SK-N-SH (cell line): ENCODE measurements at regions not wholly inside any gene's neighbourhood (a gene's known extent, or its start where the extent isn't known, plus 50 kb on each side); places are given as distances from the start of the nearest gene placed in this dataset.

ENCODE experiments used
- CHD2 ChIP-seq: fragments of 150-350 bp; IDR thresholded peaks from 2 replicates; pipeline ENCODE4 v1.6.1; 2018; ENCODE audit warnings: low read length; ENCODE audit not compliant: partially characterized antibody
- ELF1 ChIP-seq: IDR thresholded peaks from 2 replicates; pipeline ENCODE4 v1.4.0; 2012
- JUND ChIP-seq: IDR thresholded peaks from 2 replicates; pipeline ENCODE4 v1.4.0; 2012
- TAF1 ChIP-seq: IDR thresholded peaks from 2 replicates; pipeline ENCODE4 v1.6.1; 2012; ENCODE audit warnings: low read depth, mild to moderate bottlenecking, low read length, moderate library complexity, borderline replicate concordance
- YY1 ChIP-seq: IDR thresholded peaks from 2 replicates; pipeline ENCODE4 v1.4.0; 2012; ENCODE audit warnings: low read depth, mild to moderate bottlenecking

- TF ChIP-seq JUND (no peak), TAF1 (no peak), ELF1 (no peak), CHD2 (no peak), YY1 (no peak)
These were observed 265.2 kb downstream of the CENPW start for GRCh38 chr6:126605089-126605488.
